SK-N-SH (cell line): ENCODE measurements at regions not wholly inside any gene's neighbourhood (a gene's known extent, or its start where the extent isn't known, plus 50 kb on each side); places are given as distances from the start of the nearest gene placed in this dataset.

Source experiments
- CTCF ChIP-seq: fragments of 200-600 bp; sonication (generic); IDR thresholded peaks from 2 replicates; pipeline ENCODE4 v1.6.1; 2017; ENCODE audit warnings: antibody characterized with exemption, mild to moderate bottlenecking, moderate library complexity
- EP300 ChIP-seq, 2 experiments: IDR thresholded peaks; 2 replicates each; pipeline versions ENCODE4 v1.4.0 to v1.6.1; 2012; ENCODE audit warnings: borderline replicate concordance in 1 of 2, low read depth in 1 of 2, low read length in 1 of 2
- GABPA ChIP-seq: IDR thresholded peaks from 2 replicates; pipeline ENCODE4 v1.4.0; 2012; ENCODE audit warnings: low read depth, mild to moderate bottlenecking
- MXI1 ChIP-seq: IDR thresholded peaks from 2 replicates; pipeline ENCODE4 v1.6.1; 2012; ENCODE audit warnings: mild to moderate bottlenecking, low read depth, low read length, improper control_type of control experiment
- RAD21 ChIP-seq: IDR thresholded peaks from 2 replicates; pipeline ENCODE4 v1.6.1; 2012; ENCODE audit warnings: mild to moderate bottlenecking, low read length
- YY1 ChIP-seq: IDR thresholded peaks from 2 replicates; pipeline ENCODE4 v1.4.0; 2012; ENCODE audit warnings: low read depth, mild to moderate bottlenecking

- no peak for TF ChIP-seq CTCF
- TF ChIP-seq YY1: no peak
- TF ChIP-seq MXI1: no peak
- no peak for TF ChIP-seq RAD21
- TF ChIP-seq EP300 (IDR thresholded peaks at IDR 0.05; ENCODE audit: borderline replicate concordance in 1 of 2, low read depth in 1 of 2, low read length in 1 of 2): no peak
- no peak for TF ChIP-seq GABPA
These were observed 1072.3 kb upstream of the DIAPH2 start for GRCh38 chrX:95612350-95612749.
